Stimulated activated CD8-positive, alpha-beta memory T cell treated with anti-CD3 and anti-CD28 coated beads, Interleukin-7, amount 100 ng/mL, for 4 hours (primary cell): ENCODE measurements at regions not wholly inside any gene's neighbourhood (a gene's known extent, or its start where the extent isn't known, plus 50 kb on each side); places are given as distances from the start of the nearest gene placed in this dataset.

Experiments
- DNase-seq, 2 donors: peaks; one replicate each; pipeline ENCODE4 v3.0.0-alpha.2; 2020; ENCODE audit warnings: low read depth in 2 of 2

- DNase-seq: no peak
Measured at GRCh38 chr1:59057796-59058195, 239.1 kb upstream of the FGGY start.

- no peak for DNase-seq
Measured at GRCh38 chr1:59058665-59059439, 238.0 kb upstream of the FGGY start.

GRCh38 chr1:59061876-59062275, 235.0 kb upstream of the FGGY start:
- no peak for DNase-seq

GRCh38 chr1:59062743-59063142, 234.2 kb upstream of the FGGY start:
- no peak for DNase-seq

GRCh38 chr1:59063501-59063900, 233.4 kb upstream of the FGGY start:
- no peak for DNase-seq

GRCh38 chr1:59064592-59064991, 232.3 kb upstream of the FGGY start:
- no peak for DNase-seq

- no peak for DNase-seq
Measured at GRCh38 chr1:59066236-59066635, 230.7 kb upstream of the FGGY start.

GRCh38 chr1:59070610-59071009, 226.3 kb upstream of the FGGY start:
- DNase-seq: no peak

- DNase-seq: no peak
Measured at GRCh38 chr1:59071289-59071688, 225.6 kb upstream of the FGGY start.

- peak; percentile 12 to 20 for DNase-seq
Measured at GRCh38 chr1:59071876-59072582, 224.9 kb upstream of the FGGY start.

GRCh38 chr1:59072583-59072947, 224.3 kb upstream of the FGGY start:
- DNase-seq: no peak

GRCh38 chr1:59074598-59074997, 222.3 kb upstream of the FGGY start:
- no peak for DNase-seq

- DNase-seq: no peak
Measured at GRCh38 chr1:59075021-59075420, 221.9 kb upstream of the FGGY start.

- no peak for DNase-seq
Measured at GRCh38 chr1:59076612-59077011, 220.3 kb upstream of the FGGY start.

- no peak for DNase-seq
Measured at GRCh38 chr1:59077466-59078069, 219.3 kb upstream of the FGGY start.

- DNase-seq: no peak
Measured at GRCh38 chr1:59078070-59078800, 218.7 kb upstream of the FGGY start.

- no peak for DNase-seq
Measured at GRCh38 chr1:59078866-59079265, 218.0 kb upstream of the FGGY start.

- no peak for DNase-seq
Measured at GRCh38 chr1:59079434-59080140, 217.3 kb upstream of the FGGY start.

GRCh38 chr1:59081181-59081580, 215.7 kb upstream of the FGGY start:
- DNase-seq: no peak

- no peak for DNase-seq
Measured at GRCh38 chr1:59081795-59082194, 215.1 kb upstream of the FGGY start.

GRCh38 chr1:59083946-59084865, 212.7 kb upstream of the FGGY start:
- no peak for DNase-seq
